ENCODE measurements at regions not wholly inside any gene's neighbourhood (a gene's known extent, or its start where the extent isn't known, plus 50 kb on each side); places are given as distances from the start of the nearest gene placed in this dataset.

DNA sequence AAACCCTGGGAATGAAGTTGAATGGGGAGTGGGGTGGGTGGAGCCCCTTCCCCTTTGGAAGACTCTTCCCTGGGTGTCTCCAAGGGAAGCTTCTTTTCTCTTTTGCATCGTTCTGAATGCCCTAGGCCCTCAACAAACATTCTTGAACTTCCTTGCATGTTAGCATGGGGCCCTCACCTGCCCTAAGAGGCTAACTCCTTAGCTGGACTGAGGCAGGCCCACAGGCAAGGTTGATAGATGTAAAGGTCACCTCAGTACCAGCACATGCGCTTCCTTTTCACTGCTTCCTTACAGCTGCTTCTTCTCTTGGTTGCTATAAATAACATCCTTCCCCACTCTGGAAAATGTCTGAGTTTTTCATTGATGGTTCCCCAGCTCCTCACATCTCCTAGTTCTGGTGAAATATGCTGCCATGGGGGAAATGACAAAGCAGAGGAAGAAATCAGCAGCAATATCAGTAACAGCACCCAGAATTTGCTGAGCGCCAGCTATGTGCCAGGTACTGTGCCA is 160.6 kb upstream of the FRMD6 start:
- TF ChIP-seq, protein P1, sequence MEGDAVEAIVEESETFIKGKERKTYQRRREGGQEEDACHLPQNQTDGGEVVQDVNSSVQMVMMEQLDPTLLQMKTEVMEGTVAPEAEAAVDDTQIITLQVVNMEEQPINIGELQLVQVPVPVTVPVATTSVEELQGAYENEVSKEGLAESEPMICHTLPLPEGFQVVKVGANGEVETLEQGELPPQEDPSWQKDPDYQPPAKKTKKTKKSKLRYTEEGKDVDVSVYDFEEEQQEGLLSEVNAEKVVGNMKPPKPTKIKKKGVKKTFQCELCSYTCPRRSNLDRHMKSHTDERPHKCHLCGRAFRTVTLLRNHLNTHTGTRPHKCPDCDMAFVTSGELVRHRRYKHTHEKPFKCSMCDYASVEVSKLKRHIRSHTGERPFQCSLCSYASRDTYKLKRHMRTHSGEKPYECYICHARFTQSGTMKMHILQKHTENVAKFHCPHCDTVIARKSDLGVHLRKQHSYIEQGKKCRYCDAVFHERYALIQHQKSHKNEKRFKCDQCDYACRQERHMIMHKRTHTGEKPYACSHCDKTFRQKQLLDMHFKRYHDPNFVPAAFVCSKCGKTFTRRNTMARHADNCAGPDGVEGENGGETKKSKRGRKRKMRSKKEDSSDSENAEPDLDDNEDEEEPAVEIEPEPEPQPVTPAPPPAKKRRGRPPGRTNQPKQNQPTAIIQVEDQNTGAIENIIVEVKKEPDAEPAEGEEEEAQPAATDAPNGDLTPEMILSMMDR (IDR thresholded peaks at IDR 0.05 in 4 of 5, conservative IDR thresholded peaks at IDR 0.05 in 1 of 5) = no peak
- no peak for TF ChIP-seq POLR2A (IDR thresholded peaks at IDR 0.05)

All from gastrocnemius medialis (tissue), 4 donors.